Embryonic facial prominence (tissue), 1 donor: ENCODE measurements at regions not wholly inside any gene's neighbourhood (a gene's known extent, or its start where the extent isn't known, plus 50 kb on each side); places are given as distances from the start of the nearest gene placed in this dataset.

Experiments used
- DNase-seq: peaks from one replicate; pipeline ENCODE4 v3.0.0-alpha.2; 2016; ENCODE audit errors: extremely low spot score

- no peak for DNase-seq
Measured at GRCh38 chr5:74288448-74289108, 351.9 kb downstream of the ENC1 start.

DNA sequence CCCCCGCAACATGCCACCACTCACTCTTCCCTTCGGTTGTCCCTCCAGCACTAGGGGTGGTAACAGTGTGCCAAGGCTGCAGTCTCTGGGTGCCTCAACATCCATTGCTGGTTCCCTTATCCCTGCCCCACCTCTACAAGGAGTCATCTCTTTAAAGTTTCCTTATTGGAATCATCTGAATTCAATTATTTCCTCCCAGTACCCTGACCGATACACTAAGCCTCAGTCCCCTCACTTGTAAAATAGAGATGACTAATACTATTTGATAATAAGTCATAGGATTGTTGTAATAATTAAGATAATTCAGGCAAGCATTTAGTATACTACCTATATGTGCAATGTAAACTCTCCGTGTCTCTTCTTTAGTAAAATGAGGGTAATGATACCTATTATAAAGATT, 352.5 kb downstream of the ENC1 start:
- no peak for DNase-seq

GRCh38 chr5:74286734-74287695, 353.5 kb downstream of the ENC1 start:
- DNase-seq = no peak

DNA sequence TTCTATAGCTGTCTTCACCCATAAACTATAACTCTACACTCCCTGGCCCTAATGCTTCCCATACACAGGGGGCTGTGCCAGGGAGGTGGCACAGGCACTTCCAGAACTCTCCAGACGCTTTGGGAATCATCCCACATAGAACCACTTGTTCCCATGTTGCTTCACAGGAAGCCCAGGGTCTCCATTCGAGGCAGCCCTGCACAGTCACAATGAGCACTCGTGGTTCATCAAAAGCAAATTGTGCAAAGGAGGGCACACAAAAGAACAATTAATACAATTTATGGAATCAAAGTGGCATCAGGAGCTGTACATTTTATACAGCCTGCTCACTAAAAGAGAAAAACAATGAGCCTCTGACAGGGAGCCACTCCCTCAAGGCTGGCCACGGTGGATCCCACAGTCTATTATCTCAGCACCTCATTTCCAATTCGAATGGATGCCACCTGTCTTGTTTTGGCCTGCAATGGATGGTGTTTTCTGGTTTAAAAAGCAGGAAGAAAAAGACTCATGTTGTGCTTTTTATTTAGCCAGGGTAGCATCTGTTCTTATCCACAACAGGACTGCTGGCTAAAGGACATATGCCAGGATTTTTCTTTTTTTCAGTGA, 354.8 kb downstream of the ENC1 start:
- no peak for DNase-seq

GRCh38 chr5:74282490-74282889, 358.0 kb downstream of the ENC1 start:
- no peak for DNase-seq

DNA sequence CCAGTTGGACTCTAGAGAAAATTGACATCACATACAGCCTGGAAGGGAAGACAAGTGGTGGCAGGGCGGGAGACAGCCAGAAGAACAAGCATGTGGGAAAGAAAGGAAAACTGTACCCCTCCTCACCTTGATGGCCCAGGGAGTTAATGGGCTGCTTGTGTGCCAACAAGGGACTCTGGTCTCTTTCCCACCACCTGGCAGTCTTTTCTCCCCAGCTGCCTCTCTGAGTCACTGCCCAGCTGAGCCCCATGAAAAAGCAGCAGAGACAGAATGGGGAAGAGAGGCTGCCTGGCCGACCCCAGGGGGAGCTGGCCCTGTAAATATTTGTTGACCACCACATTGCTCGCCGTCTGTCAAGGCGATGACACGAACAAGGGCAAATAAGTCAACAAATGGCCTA, 359.4 kb downstream of the ENC1 start:
- no peak for DNase-seq

DNA sequence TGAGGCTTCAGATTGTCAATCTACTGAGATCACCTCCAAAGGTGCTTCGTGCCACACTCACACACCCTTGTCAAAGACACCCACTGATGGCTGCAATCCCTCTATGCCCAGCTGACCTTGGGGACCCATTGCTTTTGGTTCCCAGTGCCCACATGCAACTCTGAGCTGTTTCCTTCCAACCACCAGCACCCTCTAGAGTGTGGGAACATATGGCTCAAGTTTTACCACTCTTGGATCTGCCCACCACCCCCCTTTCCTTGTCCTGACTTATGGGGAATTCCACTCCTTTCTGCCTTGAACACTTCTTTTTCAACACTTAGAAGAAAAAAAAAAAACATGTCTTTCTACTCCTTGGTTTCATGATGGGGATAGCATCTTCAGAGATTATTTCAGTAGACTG, 360.2 kb downstream of the ENC1 start:
- no peak for DNase-seq

GRCh38 chr5:74279244-74279643, 361.3 kb downstream of the ENC1 start:
- no peak for DNase-seq

GRCh38 chr5:74277418-74277817, 363.1 kb downstream of the ENC1 start:
- DNase-seq = no peak

- DNase-seq = no peak
Measured at GRCh38 chr5:74275171-74275992, 365.1 kb downstream of the ENC1 start.

DNA sequence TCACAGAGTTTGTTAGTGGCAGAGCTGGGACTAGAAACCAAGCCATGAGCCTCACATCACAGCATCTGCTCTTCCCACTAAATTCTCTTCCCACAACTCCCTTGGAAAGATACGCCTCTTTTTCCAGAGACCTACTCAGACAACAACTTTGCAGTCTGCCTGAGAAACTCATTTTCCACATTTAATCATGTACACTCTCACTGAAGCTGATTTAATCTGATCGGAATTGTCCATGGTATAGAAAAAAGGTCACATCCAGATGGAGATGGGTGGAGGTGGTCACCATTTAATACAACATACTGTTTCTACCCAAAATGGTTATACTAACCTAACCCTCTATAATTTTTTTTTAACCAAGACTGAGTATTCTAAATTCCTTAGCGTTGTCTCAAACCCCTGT, 366.2 kb downstream of the ENC1 start:
- DNase-seq = no peak

GRCh38 chr5:74272831-74273451, 367.6 kb downstream of the ENC1 start:
- DNase-seq = no peak

GRCh38 chr5:74272024-74272775, 368.3 kb downstream of the ENC1 start:
- DNase-seq = no peak

DNA sequence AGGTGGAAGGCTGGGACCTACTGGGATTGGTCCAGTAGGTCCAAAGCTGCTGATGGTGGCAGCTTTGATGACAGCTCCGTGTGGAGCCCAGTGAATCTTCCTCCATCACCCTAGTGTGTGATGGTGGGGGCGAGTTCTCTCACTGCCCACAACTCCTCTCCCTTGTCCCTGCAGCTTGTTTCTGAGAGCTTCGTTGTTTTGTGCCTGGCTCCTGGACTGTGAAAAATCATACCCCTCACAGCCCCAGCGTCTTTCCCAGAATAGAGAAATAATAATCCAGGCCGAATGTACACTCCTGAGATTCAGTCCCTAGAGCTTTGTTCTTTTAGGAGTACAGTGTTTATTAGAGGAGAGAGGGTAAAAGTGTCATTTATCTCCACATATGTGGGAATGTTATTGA, 372.2 kb downstream of the ENC1 start:
- DNase-seq = no peak

DNA sequence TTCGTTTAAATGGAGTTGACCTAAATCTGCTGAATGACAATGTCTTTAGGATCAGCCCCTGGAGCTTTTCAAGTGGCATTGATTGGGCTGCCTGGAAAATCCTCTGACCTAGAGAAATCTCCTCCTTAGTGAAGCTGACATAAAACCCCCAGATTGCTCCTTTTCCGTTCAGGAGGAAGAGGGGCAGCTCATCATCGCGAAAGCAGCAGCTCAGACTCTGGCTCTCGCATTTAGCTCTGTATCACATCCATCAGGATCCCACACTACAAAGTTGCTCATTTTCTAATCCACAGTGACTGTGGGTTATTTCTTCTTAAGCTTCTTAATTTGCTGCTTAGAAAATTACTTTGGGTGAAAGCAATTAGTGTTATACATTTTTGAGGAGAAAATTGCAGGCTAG, 373.7 kb downstream of the ENC1 start:
- no peak for DNase-seq

DNA sequence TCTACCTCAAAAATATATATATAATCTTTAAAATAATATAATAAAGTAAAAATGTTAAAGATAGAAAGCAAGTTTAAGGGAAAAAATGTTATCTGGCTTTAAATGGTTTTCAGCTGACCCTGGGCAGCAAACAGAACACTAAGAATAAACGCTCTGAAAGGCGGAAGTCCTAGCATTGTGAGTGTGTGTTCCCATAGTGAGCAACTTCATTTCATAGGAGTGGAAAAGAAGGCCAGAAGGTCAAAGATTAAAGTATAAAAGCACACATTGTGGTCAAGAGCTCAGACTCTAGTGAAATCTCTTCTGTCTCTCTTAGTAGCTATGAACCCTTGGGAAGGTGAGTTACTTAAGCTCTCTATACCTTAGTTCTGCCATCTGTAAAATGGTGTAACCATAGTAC, 374.4 kb downstream of the ENC1 start:
- no peak for DNase-seq

DNA sequence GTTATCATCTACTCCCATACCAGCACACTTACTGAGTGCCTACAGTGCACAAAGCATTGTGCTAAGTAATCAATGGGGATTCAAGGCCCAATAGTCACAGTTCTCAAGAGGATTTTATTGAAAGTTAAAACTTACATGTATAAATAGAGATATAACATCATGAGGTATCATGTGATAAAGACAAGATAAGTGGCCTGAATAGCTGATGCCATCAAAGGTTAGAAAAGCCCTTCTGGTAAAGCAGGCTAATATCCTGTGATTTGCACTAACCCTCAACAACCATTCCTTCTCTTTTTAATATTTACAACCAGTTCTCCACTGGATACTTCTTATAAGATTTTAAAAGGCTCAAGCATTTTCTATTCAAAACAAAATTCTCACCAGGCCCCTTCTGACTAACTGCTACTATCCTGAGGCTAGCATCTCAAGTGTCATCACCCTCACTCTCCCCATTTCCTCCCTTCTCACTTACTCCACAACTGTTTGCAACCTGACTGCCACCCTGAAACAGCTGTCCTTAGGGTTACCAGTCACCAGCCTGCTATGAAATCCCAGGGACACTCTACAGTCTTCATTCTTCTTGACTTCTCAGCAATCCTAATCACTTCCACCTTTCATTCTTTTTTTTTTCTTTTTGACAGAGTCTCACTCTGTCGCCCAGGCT, 377.9 kb downstream of the ENC1 start:
- no peak for DNase-seq

DNA sequence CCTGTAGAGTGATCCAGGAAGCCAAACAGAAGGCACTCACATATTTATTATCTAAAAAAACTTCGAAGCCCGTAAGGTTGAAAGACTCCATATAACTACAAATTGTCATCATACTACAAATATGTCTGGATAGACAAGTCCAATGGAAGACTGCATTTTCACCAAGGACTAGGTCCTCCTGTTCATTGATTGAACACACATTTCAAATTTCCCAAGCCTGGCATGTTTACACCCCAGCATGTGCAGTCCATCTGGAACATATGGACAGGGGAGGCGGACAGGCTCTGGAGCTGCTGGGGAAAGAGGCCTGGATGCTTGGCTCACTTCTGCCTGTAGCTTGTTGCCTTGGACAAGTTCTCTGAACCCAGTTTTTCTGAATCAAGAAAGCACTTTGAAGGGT, 378.7 kb downstream of the ENC1 start:
- DNase-seq = no peak

DNA sequence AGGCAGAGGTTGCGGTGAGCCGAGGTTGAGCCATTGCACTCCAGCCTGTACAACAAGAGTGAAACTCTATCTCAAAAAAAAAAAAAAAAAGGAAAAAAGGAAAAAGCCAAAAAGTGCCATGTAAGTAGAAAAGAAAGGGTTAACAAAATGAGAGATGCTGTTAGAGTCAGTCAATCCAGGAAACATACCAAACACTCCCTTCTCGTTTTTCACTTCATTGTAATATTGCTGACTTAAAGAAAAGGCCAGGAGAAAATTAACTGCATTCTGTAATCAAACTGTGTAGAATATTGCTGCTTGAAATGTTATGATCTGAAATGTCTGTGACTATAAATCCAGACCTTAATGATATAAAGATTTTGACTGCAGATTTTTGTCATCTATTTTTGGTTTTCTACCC, 379.1 kb downstream of the ENC1 start:
- DNase-seq = no peak

DNA sequence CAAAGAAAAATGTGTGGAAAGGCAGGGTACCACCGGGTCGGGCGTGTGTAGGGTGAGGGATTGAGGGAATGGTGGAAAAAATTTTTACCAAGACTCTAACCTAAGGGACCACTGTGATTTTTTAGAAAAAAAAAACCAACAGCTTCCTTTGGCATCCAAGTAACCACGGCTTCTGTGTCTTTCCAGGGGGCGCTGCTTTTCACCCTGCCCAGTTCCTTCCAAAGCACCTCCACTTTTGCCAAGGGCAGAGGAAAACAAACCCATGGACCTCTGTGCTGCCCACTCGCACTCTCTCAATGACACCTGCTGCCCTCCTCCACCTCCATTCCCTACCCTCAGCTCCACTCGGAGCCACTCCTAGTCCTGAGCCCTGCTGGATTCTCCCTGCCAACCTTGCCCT, 381.0 kb downstream of the ENC1 start:
- DNase-seq = no peak
